Spleen (tissue), 7 donors: ENCODE measurements at regions not wholly inside any gene's neighbourhood (a gene's known extent, or its start where the extent isn't known, plus 50 kb on each side); places are given as distances from the start of the nearest gene placed in this dataset.

Source experiments
- CTCF ChIP-seq, 11 experiments: fragments of 200-600 bp in 7 of 11; fragments of 450-650 bp in 4 of 11; sonication (generic) in 4 of 11; IDR thresholded peaks in 8 of 11; conservative IDR thresholded peaks in 3 of 11; 1 replicate in 7 of 11; 2 replicates in 4 of 11; pipeline versions ENCODE4 v1.4.0 to v1.8.0; 2016 to 2021; ENCODE audit warnings: antibody characterized with exemption in 11 of 11, inconsistent platforms in 4 of 11, mild to moderate bottlenecking in 1 of 11
- POLR2AphosphoS5 ChIP-seq, 3 donors: sonication (generic); formaldehyde crosslinking; IDR thresholded peaks; one replicate each; pipeline ENCODE4 v1.5.1; 2017; ENCODE audit warnings: antibody characterized with exemption in 3 of 3
- donor health status: DM: no; HTN: no; CAD: no; lungs with moderate emphysema.
- donor health status: DM: no; HTN: no; CAD: no.
- donor health status: DM: no; HTN: no; CAD: no.

- no peak for TF ChIP-seq CTCF (IDR thresholded peaks at IDR 0.05 in 8 of 11, conservative IDR thresholded peaks at IDR 0.05 in 3 of 11)
- no peak for TF ChIP-seq POLR2AphosphoS5 (IDR thresholded peaks at IDR 0.05)
Observed at GRCh38 chr21:14740116-14740515, 194.0 kb upstream of the SAMSN1 start.
